Peyer's patch (tissue), 4 donors: ENCODE measurements at regions not wholly inside any gene's neighbourhood (a gene's known extent, or its start where the extent isn't known, plus 50 kb on each side); places are given as distances from the start of the nearest gene placed in this dataset.

Source experiments
- DNase-seq, 3 donors: peaks; one replicate each; pipeline ENCODE4 v3.0.0-alpha.2; 2017 to 2019
- H3K27ac ChIP-seq, 4 donors: fragments of 200-600 bp; sonication (generic); one replicate each; pipeline ENCODE4 v1.5.1; 2016 to 2019
- H3K27me3 ChIP-seq, 2 donors: fragments of 200-600 bp; sonication (generic); one replicate each; pipeline ENCODE4 v1.5.1; 2019
- H3K36me3 ChIP-seq, 3 donors: fragments of 200-600 bp; sonication (generic); one replicate each; pipeline ENCODE4 v1.5.1; 2016 to 2019
- H3K4me1 ChIP-seq, 4 donors: fragments of 200-600 bp; sonication (generic); one replicate each; pipeline ENCODE4 v1.5.1; 2016 to 2019
- H3K4me3 ChIP-seq, 4 donors: fragments of 200-600 bp; sonication (generic); 1 replicate in 3 of 4; 2 replicates in 1 of 4; pipeline ENCODE4 v1.5.1; 2016 to 2019; ENCODE audit warnings: mild to moderate bottlenecking in 1 of 4
- H3K9me3 ChIP-seq, 4 donors: fragments of 200-600 bp; sonication (generic); one replicate each; pipeline ENCODE4 v1.5.1; 2016 to 2019; ENCODE audit warnings: mild to moderate bottlenecking in 1 of 4
- CTCF ChIP-seq, 6 experiments: fragments of 450-650 bp in 4 of 6; fragments of 200-600 bp in 2 of 6; sonication (generic) in 1 of 6; IDR thresholded peaks; one replicate each; pipeline ENCODE4 v1.5.1; 2017 to 2019; ENCODE audit warnings: antibody characterized with exemption in 6 of 6, mild to moderate bottlenecking in 3 of 6, moderate library complexity in 1 of 6
- POLR2A ChIP-seq, 2 donors: fragments of 450-650 bp; IDR thresholded peaks; one replicate each; pipeline ENCODE4 v1.5.1; 2017; ENCODE audit warnings: antibody characterized with exemption in 2 of 2, mild to moderate bottlenecking in 2 of 2, moderate library complexity in 2 of 2

GRCh38 chr1:197850918-197851317 is 51.5 kb upstream of the C1orf53 start:
- Histone ChIP-seq H3K36me3 (no peaks in the 10 kb centered on the region), H3K4me3 (no peak overlapping the region), H3K27me3 (no peaks in the 10 kb centered on the region), H3K27ac (no peak overlapping the region), H3K9me3 (no peaks in the 10 kb centered on the region), H3K4me1 (no peaks in the 10 kb centered on the region)
- peak in 1 of 3 donors; percentile 55 for DNase-seq
- no peak for TF ChIP-seq CTCF (IDR thresholded peaks at IDR 0.05)
- TF ChIP-seq POLR2A (IDR thresholded peaks at IDR 0.05): no peak

- no peaks in the 10 kb centered on the region for H3K4me1 ChIP-seq
- H3K27ac ChIP-seq: no peak overlapping the region
- no peak for DNase-seq
- no peaks in the 10 kb centered on the region for H3K9me3 ChIP-seq
- no peak overlapping the region for H3K4me3 ChIP-seq
- no peaks in the 10 kb centered on the region for H3K36me3 ChIP-seq
- H3K27me3 ChIP-seq: no peaks in the 10 kb centered on the region
- TF ChIP-seq CTCF (IDR thresholded peaks at IDR 0.05) (no peak), POLR2A (IDR thresholded peaks at IDR 0.05) (no peak)
Measured at GRCh38 chr1:197850042-197850441, 52.4 kb upstream of the C1orf53 start.

- Histone ChIP-seq H3K36me3 (no peaks in the 10 kb centered on the region), H3K4me3 (no peak overlapping the region), H3K9me3 (no peaks in the 10 kb centered on the region), H3K27ac (no peak overlapping the region), H3K27me3 (no peaks in the 10 kb centered on the region), H3K4me1 (no peaks in the 10 kb centered on the region)
- TF ChIP-seq POLR2A (IDR thresholded peaks at IDR 0.05) (no peak), CTCF (IDR thresholded peaks at IDR 0.05) (no peak)
- DNase-seq: no peak
Measured at GRCh38 chr1:197848350-197848749, 54.1 kb upstream of the C1orf53 start.

GRCh38 chr1:197845886-197846285 is 56.5 kb upstream of the C1orf53 start:
- H3K27me3 ChIP-seq: no peaks in the 10 kb centered on the region
- peaks cover 0 to 12% (median 0%) of the 10 kb centered on the region in 4 donors for H3K4me1 ChIP-seq
- H3K27ac ChIP-seq: no peak overlapping the region
- H3K36me3 ChIP-seq: no peaks in the 10 kb centered on the region
- TF ChIP-seq CTCF (IDR thresholded peaks at IDR 0.05): no peak
- TF ChIP-seq POLR2A (IDR thresholded peaks at IDR 0.05): no peak
- H3K9me3 ChIP-seq: no peaks in the 10 kb centered on the region
- no peak for DNase-seq
- no peak overlapping the region for H3K4me3 ChIP-seq

- no peaks in the 10 kb centered on the region for H3K9me3 ChIP-seq
- DNase-seq: no peak
- no peak for TF ChIP-seq POLR2A (IDR thresholded peaks at IDR 0.05)
- TF ChIP-seq CTCF (IDR thresholded peaks at IDR 0.05): no peak
- peaks cover 0 to 12% (median 0%) of the 10 kb centered on the region in 4 donors for H3K4me1 ChIP-seq
- H3K27ac ChIP-seq: no peak overlapping the region
- no peaks in the 10 kb centered on the region for H3K27me3 ChIP-seq
- no peaks in the 10 kb centered on the region for H3K36me3 ChIP-seq
- no peak overlapping the region for H3K4me3 ChIP-seq
Measured at GRCh38 chr1:197844651-197845050, 57.8 kb upstream of the C1orf53 start.

- no peaks in the 10 kb centered on the region for H3K9me3 ChIP-seq
- TF ChIP-seq CTCF (IDR thresholded peaks at IDR 0.05): no peak
- no peak for TF ChIP-seq POLR2A (IDR thresholded peaks at IDR 0.05)
- H3K36me3 ChIP-seq: no peaks in the 10 kb centered on the region
- DNase-seq: no peak
- H3K27ac ChIP-seq: no peak overlapping the region
- peaks cover 0 to 12% (median 0%) of the 10 kb centered on the region in 4 donors for H3K4me1 ChIP-seq
- H3K4me3 ChIP-seq: no peak overlapping the region
- no peaks in the 10 kb centered on the region for H3K27me3 ChIP-seq
Measured at GRCh38 chr1:197843401-197843800, 59.0 kb upstream of the C1orf53 start.
